HG02840 (cell line): ENCODE measurements at regions not wholly inside any gene's neighbourhood (a gene's known extent, or its start where the extent isn't known, plus 50 kb on each side); places are given as distances from the start of the nearest gene placed in this dataset.
A peak's percentile ranks its signal among the peaks of the same experiment; 100 is the strongest.
"Not testable (repeated sequence)": the region's sequence is repeated elsewhere in the genome, so short reads cannot be mapped to it uniquely, and the experiment has no call there.

Source experiments
- ATAC-seq: cut with Tn5 transposase; IDR thresholded peaks from one replicate; pipeline ENCODE4 v1.9.1; 2021; ENCODE audit warnings: mild to moderate bottlenecking, moderate library complexity, moderate number of reproducible peaks; ENCODE audit not compliant: unreplicated experiment, low FRiP score

DNA sequence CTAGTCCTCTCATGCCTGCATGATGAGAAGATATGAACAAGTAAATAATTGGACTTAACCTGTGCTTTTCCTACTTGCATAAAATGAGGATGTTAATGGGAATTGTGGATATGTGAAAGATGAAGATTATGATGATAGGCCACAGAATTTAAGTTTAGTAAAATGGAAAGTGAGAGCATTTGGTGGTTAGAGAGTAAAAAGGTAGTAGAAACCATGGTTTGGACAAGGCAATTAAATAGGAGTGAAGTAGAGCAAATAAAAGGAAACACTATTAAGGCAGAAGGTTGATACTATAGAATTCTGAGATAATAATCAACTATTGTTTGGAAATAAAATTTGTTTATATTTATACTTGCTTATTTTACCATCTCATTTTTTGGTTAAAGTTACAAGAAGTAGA is 1162.5 kb downstream of the MRPL39 start:
- ATAC-seq, result no peak

GRCh38 chr21:24436236-24436635 is 1171.0 kb downstream of the MRPL39 start:
- no peak for ATAC-seq

DNA sequence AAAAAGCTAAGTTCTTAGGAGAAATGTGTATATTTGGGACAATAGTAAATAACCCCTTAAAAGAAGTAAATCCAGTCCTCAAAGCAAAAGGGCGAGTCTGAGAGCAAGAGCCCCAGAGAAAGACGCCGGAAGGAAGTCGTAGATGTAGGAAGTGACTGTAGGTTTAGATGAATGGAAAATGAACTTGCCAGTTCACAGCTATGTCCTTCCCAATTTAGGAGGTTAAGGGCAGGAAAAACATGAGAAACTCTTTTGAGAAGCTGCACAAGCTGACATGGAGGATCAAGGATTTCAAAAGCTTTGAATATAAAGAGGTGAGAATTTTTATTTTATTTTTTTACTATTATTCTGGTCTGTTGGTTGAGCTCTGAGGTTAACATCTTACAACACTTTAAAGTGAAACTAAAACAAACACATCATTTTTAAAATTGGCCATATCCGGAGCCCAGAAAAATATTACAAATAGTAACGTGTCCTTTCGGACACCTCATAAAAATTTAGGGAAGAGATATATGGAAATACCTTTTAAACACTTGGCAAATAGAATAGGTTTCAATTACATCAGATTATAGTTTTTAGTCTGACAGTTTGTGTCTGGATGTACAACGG is 1178.6 kb downstream of the MRPL39 start:
- peak; percentile 87 for ATAC-seq

DNA sequence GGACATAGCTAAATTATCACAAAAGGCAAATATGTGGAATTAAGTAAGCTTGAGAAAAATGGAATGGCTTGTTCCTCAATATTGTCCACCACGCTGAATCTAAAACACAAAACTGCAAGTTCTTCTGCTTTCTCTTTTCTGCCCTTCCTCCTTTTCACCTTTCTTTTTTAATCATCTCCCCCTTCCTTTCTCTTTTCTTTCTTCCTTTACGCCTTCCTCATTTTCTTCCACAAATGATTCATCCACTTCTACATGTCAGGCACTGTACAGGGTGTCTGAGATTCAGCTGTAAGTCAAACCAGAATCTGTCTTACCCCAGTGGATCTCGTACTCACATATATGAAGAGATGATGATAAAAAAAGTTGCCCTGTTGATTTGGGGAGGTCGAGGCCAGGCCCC is 1182.5 kb downstream of the MRPL39 start:
- ATAC-seq, result no peak

DNA sequence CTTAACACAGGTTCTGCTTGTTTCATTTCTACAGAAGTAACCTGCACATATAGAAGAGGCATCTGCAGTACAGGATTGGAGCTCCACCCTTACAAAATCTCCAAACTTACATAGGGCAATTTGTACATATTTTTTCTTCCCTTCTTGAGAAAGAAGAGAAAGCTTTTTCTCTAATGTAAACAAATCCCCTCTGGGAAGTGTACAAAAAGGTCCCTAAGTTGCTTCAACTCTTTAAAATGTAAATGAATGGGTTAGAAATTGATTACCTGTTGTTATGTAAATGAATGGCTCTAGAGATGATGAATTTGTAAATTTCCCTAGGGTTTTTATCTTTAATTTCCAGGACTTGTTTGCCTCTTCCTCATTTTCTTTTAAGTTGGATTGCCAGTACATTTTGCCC is 1183.7 kb downstream of the MRPL39 start:
- ATAC-seq, result no peak

DNA sequence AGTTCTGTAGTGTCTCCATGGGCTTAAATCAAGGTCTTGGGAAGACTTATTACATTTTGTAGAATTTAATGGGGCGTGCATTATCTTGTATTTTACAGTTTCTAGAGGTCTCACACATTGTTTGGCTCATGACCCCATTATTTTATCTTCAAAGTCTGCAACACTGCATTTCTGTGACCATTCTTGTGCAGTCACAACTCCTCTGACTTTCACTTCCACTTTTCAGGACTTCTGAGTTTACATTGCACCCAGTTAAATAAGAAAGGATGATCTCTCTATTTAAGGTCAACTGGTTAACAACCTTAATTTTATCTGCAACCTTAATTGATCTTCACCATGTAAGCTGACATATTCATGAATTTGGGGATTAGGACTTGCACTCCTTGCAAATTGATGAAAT is 1186.6 kb downstream of the MRPL39 start:
- ATAC-seq, result no peak

DNA sequence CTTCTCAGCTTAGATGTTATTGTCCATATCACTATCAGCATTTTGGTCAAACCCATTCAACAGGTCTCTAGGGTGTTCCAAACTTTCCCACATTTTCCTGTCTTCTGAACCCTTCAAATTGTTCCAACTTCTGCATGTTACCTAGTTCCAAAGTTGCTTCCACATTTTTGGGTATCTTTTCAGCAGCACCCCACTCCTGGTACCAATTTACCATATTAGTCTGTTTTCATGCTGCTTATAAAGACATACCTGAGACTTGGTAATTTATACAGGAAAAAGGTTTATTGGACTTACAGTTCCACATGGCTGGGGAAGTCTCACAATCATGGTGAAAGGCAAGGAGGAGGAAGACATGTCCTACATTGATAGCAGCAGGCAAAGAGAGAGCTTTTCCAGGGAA is 1187.6 kb downstream of the MRPL39 start:
- not testable (repeated sequence) for ATAC-seq

- no peak for ATAC-seq
These were observed 1188.6 kb downstream of the MRPL39 start for GRCh38 chr21:24418671-24419070.

DNA sequence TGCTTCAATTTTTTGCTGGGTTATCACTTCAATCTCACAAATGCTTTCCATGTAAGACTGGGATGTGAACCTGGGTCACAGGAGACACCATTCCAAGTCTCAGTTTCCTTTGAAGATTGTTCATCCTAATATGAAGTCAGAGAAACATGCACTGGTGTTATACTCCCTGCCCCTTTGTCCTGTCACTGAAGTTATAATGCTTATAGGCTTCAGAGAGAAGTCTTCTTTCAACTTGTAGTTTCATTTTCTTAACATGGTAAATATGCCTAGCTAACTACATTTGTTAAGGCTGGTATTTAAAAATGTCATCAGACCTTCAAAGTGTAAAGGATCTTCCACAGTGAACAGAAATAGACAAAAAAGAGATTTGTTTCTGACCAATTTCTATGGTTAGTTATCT is 1195.9 kb downstream of the MRPL39 start:
- no peak for ATAC-seq

GRCh38 chr21:24403221-24403620 is 1204.1 kb downstream of the MRPL39 start:
- no peak for ATAC-seq

- ATAC-seq, result no peak
These were observed 1211.9 kb downstream of the MRPL39 start for GRCh38 chr21:24395320-24395923.

- ATAC-seq, result no peak
These were observed 1232.1 kb downstream of the MRPL39 start for GRCh38 chr21:24375201-24375600.

- ATAC-seq, result no peak
These were observed 1234.8 kb downstream of the MRPL39 start for GRCh38 chr21:24372506-24372905.

DNA sequence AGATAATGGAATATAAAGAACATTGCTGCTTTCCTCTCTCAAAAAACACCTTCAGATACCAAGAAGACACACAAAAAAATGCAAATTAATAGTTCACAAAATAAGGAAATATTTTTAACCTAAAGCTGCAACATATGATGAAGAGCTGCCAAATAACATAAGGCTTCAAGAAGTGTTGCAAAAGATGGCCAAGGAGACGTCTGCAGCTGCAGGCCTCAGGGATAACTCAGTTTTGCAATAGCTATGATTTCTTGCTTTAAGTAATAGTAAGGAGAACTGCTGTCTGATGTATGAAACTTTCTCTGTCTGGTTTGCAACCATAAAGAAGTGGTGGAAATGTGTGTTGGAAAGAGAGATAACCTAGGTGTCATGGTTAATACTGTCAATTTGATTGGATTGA is 1237.5 kb downstream of the MRPL39 start:
- no peak for ATAC-seq

DNA sequence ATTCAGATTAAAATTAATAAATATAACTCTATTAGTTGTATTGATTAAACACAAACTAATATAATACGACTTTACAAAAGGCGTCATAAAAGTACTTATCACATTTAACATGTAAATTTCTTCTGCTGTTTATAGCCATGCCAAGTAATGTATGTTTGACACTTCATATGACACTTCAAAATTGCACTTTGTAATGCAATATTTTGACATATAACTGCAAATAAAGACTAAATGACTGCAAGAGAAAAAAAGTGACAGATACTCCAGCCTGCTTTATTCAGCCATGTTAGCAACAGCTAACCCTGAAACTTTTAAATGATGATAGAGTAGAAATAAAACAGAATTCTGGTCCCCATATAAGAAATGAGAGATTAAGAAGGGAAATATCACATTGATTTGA is 1238.0 kb downstream of the MRPL39 start:
- no peak for ATAC-seq

DNA sequence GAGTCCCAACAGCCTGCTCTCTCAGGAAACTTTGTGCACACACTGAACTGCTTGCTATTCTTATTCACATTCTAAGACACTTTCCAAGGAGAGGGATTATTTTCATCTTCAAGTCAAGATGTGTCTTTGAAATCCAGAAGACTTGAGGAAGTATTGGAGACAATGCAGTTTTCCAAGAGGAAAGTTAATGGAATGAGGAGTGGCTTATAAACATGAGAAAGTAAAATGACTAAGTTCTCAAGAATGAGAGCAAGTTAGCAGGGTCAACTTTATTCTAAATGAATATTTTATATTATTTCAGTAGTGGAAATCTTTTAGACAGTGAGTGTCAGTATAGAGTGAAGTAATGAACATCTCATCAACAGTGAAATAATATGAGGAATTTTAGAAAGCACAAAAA is 1239.3 kb downstream of the MRPL39 start:
- ATAC-seq, result no peak

DNA sequence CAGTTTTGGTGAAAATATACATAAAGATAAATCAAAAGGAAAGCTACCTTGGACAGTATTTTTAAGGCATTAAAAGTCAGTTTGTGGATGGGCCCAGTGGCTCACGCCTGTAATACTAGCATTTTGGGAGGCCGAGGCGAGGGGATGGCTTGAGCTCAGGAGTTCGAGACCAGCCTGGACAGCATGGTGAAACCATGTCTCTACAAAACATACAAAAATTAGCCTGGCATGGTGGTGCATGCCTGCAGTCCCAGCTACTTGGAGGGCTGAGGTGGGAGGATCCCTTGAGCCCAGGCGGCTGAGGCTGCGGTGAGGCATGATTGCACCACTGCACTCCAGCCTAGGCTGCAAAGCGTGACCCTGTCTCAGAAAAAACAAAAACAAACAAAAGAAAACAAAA is 1253.8 kb downstream of the MRPL39 start:
- no peak for ATAC-seq

DNA sequence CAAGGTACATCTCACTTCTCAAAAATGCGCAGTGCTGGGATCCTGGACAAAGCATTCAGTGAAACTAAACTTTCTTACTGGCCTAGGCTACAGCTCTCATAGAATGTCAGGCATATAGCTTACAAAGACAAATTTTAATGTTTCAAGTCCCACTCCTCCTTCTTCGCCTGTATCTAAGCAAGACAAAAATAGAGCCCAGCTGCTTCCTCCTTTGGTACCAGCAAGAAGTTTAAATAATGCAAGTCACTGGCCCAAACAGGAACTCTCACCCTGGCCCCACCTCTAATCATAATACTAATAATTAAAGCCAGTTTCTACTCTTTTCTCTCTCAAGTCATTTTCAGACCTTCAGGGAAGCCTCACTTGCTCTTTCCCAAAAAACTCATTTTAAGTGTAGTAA is 1267.9 kb downstream of the MRPL39 start:
- ATAC-seq, result no peak

- ATAC-seq, result no peak
These were observed 1270.8 kb downstream of the MRPL39 start for GRCh38 chr21:24336491-24336890.

- ATAC-seq, result no peak
These were observed 1283.7 kb downstream of the MRPL39 start for GRCh38 chr21:24323536-24323935.

DNA sequence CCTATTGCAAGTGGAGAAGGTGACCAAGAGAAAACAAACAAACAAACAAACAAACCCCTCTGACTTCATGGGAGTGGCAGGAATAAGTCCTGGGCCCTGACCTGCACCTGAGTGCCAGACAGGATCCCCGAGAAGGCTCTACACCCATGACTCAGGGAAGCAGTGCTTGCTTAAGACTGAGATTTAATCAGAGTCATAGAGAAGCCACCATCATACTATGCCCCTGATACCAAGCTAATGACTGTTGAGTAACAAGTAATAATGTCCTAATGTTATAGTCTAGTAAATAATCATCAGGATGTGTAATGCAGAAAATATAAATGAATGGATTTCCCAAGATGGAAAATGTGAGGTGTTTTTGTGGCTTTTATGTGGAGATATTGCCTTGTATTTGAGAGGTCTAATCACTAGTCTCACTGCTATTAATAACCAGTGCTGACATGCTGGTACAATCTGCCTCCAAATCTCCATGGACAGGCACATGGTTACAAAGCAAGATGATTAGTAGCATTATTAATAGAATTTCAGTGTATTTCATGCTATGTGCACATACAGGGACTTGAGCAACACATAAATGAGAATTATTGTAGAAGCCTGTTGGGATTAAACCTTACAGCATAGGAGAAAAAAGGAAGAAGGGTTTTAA is 1290.9 kb downstream of the MRPL39 start:
- no peak for ATAC-seq

- no peak for ATAC-seq
These were observed 1296.5 kb downstream of the MRPL39 start for GRCh38 chr21:24310788-24311187.
